ENCODE measurements at regions not wholly inside any gene's neighbourhood (a gene's known extent, or its start where the extent isn't known, plus 50 kb on each side); places are given as distances from the start of the nearest gene placed in this dataset.
"Not testable (repeated sequence)": the region's sequence is repeated elsewhere in the genome, so short reads cannot be mapped to it uniquely, and the experiment has no call there.

DNA sequence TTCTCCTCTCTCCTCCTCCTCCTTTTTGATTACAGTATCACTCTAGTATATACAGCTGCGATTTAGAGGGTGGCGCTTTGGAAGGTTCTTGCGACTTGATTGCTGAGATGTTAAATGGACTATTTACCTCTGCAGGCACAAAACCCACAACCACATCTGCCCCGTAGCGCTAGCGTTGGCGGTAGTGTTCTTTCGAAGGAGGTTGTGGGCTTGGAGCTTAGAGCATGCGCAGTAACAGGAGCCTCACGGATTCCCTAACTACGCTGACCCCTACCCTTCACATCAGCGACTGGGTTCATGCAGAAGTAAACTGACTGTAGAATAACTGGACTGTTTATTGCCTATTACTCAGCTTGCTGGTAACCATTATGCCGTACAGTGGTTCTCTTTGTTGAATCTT is 58.0 kb downstream of the CGGBP1 start:
- Histone ChIP-seq H3K27ac (no peak overlapping the region), H3K4me3 (no peak overlapping the region)

DNA sequence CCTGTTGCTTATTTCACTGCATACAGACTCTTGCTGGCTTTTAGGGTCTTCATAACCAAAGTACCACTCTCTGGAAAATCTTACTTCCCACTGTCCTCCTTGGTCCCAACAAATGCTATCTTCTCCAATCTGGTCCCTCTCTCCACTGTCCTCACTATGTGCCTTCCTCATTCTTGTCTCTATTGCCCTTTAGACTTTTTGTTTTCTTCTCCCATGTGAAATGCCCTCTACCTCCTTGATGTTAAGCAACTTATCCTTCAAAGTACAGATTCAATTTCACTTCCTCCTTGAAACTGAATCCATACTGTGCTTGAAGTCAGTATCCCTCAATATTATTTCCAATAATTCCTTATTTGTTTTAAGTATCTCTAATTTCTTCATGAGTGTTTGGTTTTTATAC is 60.8 kb downstream of the CGGBP1 start:
- H3K27ac ChIP-seq: no peak overlapping the region
- no peak overlapping the region for H3K4me3 ChIP-seq

DNA sequence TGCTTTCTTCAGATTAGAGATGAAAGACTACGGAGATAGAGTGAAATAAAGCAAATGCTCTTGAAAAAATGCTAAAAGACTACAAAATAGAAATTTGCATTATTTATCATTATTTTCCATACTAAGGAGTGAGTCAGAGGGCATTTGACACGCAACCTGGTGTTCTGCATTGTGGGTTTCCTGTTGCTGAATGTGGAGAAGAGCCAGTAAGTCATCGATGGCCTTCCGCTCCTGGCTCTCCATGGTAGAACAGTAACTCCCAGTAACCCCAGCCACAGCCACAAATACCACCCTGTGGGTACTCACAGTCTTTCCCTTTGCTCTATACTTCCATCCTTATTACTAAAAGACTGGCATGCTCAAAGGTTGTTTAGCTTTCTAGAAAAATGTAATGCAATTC is 61.5 kb downstream of the CGGBP1 start:
- Histone ChIP-seq H3K27ac (no peak overlapping the region), H3K4me3 (no peak overlapping the region)

DNA sequence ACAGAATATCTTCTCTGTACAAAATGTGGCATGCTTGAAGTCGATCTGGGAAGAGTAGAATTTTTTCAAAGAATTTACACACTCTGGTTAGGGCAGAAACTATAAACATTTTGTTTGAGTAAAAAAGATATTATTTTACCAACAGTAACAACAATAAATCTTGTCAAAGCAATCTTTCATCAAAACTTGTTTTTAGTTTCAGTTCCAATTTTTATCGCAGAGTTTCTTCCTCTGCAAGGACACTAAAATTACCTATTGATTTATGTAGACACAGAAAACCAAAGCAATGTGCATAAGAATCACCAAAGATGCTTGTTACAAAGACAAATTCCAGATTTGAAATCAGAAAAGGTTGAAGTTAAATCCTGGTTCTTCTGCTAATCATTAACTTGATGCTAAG is 61.9 kb downstream of the CGGBP1 start:
- no peak overlapping the region for H3K27ac ChIP-seq

DNA sequence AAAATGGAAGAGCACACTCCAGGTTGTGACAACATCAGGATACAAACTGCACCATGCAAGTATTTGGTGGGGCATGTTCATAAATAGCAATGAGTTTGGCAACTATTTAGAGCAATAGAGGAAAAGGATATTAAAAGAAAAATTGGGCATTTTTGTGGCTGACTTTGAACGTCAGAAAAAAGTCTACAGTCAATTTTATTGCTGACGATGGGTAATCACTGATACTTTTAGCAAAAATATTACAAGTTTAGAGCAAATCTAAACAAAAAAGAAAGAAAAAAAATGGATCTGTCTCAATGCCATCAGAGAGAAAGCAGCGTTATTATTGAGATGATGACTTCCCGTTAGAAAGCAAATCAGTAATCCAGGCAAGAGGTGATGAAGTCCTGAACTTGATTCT is 65.2 kb downstream of the CGGBP1 start:
- no peak overlapping the region for H3K4me3 ChIP-seq
- no peak overlapping the region for H3K27ac ChIP-seq

More for the DNA sequence above, 61.9 kb downstream of the CGGBP1 start:
- no peak overlapping the region for H3K4me3 ChIP-seq

DNA sequence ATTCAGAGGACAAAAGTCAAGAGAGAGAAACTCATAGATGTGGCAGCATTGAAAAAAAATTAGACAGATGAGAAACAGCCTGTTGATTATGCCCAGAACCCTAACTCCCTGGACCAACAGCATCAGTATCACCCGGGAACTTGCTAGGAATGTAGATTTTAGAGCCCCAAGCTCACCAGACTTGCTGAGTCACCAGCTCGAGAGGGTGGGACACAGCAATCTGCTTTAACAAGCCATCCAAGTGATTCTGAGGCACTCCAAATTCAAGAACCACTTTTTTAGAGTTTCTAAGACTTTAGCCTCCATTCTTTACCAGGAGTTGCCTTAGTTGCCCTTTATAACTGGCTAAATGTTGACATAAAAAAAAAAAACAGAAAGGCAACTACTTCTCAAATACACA is 70.9 kb downstream of the CGGBP1 start:
- no peak overlapping the region for H3K4me3 ChIP-seq

DNA sequence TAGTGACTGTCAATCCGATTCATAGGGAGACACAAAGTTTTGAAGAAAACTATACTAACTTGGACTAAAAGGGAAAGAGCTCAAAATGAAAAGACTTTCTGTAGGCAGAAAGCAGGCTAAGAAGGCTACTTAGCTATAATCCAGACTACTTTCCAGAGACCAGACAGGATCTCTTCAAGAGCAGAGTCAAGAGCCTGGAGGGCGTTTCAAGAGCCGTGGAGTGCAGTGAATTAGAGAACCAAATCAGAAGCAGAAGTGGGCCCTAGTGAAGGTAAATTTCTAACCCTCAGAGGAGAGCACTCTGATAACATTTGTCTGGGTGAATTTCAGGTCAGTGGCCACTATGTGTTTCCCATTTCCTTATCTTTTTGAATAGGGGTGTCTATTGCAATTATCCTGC is 76.4 kb downstream of the CGGBP1 start:
- H3K27ac ChIP-seq: no peak overlapping the region
- H3K4me3 ChIP-seq: no peak overlapping the region

More for the DNA sequence above, 70.9 kb downstream of the CGGBP1 start:
- no peak overlapping the region for H3K27ac ChIP-seq

DNA sequence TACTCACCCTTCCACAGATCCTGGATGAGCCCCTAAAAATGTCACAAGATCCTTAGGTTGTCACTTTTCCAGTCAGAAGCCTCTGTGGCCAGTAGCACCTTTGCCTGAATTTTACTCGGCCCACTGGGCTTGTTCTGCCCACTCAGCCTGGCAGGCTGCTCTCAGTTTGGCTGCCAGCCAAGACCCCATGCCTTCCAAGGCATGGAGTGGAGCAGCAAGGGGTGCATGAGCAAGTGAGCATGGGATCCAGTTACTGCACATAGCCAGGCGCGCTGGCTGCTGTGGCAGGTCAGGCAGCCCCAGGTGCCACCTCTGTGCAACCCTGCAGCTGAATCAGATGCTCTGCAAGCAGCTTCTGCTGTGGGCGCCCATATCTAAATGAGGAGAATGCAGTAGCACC is 79.3 kb downstream of the CGGBP1 start:
- no peak overlapping the region for H3K27ac ChIP-seq

DNA sequence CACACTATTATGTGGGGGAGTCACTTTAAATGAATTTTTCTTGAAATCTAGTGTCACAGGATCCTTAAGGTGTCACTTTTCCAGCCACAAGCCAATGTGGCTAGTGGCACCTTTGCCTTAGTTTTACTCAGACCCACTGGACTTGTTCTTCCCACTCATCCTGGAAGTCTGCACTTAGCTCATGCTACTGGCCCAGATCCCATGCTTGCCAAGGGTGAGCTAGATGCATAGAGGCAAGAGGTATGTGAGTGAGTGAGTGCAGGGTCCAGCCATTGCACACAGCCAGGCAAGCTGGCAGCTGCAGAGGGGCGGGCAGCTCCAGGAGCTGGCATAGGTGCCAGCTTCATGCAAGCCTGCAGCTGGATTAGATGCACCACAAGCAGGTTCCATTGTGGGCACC is 81.0 kb downstream of the CGGBP1 start:
- Histone ChIP-seq H3K27ac (no peak overlapping the region), H3K4me3 (no peak overlapping the region)

More for the DNA sequence above, 79.3 kb downstream of the CGGBP1 start:
- no peak overlapping the region for H3K4me3 ChIP-seq

DNA sequence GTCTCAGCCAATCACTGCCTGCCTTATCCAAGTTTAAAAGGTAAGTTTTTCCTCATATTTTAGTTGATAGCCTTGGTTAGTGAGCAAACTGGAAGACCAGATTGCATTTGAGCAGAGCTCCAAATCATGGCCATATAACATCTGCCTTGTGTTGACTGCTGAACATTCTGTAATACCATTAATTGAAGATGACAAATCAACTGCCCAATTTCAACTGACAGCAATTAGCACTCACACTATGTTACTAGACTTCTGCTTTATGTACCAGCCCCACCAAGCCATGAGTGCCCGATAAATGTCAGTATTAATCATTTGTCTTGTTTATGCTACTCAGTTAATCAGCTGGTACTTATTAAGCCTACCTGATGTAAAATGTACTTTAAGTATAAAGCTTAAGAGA is 83.1 kb downstream of the CGGBP1 start:
- Histone ChIP-seq H3K27ac (no peak overlapping the region), H3K4me3 (no peak overlapping the region)

DNA sequence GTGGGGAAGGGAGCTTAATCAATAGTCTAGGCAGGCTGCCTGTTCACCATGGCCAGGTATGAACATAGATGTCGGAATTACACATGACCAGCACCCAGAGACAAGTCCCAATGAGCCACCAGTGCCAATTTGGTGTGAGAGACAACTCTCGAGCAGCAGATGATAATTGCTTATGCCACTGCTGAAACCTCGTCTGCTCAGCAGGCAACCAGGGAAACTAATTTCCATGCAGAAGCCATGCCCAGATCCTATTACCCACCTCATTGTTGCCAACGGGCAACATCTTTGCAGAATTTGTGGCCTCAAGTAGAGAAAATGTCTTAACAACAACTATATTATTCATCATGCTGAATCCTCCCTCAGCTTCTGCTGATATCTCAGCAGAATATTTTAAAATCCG is 84.9 kb downstream of the CGGBP1 start:
- no peak overlapping the region for H3K4me3 ChIP-seq

DNA sequence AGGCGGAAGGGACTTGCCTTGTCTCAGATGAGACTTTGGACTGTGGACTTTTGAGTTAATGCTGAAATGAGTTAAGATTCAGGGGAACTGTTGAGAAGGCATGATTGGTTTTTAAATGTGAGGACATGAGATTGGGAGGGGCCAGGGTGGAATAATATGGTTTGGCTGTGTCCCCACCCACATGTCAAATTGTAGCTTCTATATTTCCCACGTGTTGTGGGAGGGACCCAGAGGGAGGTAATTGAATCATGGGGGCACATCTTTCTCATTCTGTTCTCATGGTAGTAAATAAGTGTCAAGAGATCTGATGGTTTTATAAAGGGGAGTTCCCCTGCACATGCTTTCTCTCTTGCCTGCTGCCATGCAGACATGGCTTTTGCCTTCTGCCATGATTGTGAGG is 89.2 kb downstream of the CGGBP1 start:
- H3K4me3 ChIP-seq: no peak overlapping the region
- H3K27ac ChIP-seq: no peak overlapping the region

More for the DNA sequence above, 84.9 kb downstream of the CGGBP1 start:
- H3K27ac ChIP-seq: no peak overlapping the region

DNA sequence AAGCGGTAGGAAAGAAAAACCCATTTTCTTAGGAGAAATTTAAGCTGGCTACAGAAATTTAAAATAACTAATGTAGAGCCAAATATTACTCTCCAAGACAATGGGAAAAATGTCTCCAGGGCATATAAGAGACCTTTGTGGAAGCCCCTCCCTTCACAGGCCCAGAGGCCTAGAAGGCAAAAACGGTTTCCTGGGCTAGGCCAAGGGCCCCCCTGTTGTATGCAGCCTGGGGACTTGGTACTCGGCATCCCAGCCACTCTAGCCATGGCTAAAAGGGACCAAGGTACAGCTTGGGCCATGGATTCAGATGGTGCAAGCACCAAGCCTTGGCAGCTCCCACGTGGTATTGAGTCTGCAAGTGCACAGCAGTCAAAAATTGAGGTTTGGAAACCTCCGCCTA is 90.1 kb downstream of the CGGBP1 start:
- H3K4me3 ChIP-seq: no peak overlapping the region
- no peak overlapping the region for H3K27ac ChIP-seq

DNA sequence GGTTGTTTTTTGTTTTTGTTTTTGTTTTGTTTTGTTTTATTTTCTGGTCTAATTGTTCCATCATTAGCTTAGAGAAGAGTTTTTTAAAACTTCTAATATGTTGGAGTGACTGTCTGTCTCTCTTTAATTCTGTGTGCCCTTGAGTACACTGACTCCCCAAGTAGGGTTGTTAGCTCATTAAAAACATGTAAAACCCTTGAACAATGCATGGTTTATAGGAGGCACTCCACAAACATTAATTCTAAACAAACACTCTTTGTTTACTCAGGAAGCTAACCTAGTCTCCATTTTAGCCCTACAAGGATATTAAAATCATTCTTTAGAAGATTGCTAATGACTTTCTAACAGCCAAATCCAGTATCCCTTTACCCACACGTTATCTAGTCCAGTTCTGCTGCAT is 100.5 kb downstream of the CGGBP1 start:
- Histone ChIP-seq H3K27ac (no peak overlapping the region), H3K4me3 (no peak overlapping the region)

DNA sequence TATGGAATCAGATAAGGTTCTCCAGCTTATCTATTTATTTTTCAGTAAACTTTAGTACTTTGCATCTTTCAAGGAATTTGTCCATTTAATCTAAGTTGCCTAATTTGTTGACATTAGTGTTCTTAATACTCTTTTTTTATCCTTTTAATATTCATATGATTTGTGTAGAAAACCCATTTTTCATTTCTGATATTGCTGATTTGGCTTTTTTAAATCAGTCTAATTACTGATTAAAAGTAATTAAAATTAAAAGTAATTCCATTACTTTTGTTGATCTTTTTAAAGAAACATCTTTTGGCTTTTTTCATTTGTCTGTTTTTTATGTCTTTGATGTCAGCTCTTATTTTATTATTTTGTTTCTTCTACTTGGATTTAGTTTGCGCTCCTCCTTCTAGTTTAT is 101.2 kb downstream of the CGGBP1 start:
- Histone ChIP-seq H3K4me3 (no peak overlapping the region), H3K27ac (no peak overlapping the region)

DNA sequence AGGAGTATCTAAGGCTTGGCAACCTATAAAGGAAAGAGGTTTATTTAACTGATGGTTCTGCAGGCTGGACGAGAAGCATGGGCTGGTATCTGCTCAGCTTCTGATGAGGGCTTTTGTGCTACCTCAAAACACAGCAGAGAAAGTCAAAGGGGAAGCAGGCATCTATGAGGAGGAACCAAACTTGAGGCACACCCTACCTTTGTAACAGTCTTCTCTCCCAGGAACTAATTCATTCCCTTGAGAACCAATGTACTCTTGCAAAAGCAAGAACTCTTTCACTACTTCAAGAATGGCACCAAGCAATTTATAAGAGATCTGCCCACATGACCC is 109.0 kb downstream of the CGGBP1 start:
- H3K27ac ChIP-seq: no peak overlapping the region
- no peak overlapping the region for H3K4me3 ChIP-seq

DNA sequence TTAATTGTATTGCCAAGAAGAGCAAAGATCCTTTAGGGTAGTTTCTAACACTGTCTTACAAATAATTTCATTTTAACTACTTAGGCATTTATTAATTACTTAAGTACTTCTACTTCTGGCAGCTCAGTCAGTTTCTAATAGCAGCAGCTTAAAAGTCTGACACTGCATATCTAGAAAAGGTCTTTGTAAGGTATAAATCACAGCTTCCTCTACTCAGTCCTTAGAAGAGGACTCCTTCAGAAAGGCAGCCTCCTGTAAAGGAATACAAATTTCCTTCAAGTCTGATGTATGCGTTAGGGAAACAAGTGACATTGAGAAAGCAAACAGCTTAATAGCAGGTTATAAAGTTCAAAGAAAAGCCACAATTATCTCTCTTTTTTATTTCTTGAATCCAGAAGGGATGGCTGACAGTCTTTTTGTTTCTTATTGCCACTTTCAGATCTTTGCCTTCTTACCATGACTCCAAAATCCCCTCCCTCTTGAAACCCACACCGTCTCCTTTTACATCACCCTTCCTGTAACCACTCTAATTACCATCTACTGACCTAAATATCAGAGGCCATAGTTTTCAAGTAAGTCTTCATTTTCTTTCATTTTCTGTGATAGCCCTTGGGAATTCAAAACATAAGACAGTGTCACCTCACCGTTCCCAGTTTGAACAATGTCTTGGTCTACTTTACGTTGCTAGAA is 109.5 kb downstream of the CGGBP1 start:
- Histone ChIP-seq H3K27ac (no peak overlapping the region), H3K4me3 (no peak overlapping the region)

DNA sequence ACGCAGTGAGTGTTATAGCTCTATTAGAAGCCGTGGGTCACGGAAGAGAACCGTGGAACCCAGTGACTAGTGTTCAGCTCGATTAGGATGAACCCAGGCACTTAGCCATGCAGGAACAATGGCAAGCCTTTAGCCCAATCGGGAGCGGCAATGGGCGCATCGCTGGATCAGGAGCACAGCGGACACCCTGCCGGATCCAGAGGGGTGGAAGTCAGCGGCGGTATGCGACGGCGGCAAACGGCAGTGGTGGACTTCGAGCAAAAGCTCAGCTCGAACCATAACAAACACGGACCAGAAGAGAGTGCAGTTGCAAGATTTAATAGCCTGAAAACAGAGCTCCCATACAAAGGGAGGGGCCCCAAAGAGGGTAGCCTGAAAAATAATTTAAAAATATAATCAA is 112.8 kb downstream of the CGGBP1 start:
- not testable (repeated sequence) for H3K27ac ChIP-seq, H3K4me3 ChIP-seq

DNA sequence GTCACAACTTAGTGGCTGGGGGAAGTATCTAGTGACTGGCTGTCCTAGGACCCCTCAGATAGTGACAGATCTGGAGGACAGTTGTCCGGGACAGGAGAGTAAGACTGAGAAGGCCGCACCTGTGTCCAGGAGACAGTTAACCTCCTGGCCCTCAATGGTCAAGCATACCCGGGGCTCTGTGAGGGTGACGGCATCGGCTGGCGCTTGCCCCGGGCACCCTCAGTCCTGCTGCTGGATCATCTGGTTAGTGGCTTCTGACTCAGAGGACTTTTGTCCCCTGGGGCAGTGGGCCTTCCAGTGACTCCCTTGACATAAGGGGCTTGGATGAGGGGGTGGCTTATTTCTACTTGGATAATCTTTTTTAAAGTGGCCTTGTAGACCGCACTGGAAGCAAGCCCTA is 116.5 kb downstream of the CGGBP1 start:
- H3K4me3 ChIP-seq, H3K27ac ChIP-seq: not testable (repeated sequence)

DNA sequence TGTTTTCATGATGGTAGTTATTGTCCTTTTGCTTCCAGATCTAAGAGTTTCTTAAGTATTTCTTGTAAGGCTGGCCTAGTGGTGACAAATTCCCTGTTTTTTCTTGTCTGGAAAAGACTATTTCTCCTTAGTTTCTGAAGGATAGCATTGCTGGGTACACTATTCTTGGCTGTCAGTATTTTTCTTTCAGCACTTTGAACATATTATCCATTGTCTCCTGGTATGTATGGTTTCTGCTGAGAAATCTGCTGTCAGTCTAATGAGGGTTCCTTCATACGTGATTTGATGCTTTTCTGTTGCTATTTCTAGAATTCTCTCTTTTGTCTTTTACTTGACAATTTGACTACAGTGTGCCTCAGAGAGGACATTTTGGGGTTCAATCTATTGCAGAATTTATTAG is 134.3 kb downstream of the CGGBP1 start:
- Histone ChIP-seq H3K27ac (no peak overlapping the region), H3K4me3 (no peak overlapping the region)

DNA sequence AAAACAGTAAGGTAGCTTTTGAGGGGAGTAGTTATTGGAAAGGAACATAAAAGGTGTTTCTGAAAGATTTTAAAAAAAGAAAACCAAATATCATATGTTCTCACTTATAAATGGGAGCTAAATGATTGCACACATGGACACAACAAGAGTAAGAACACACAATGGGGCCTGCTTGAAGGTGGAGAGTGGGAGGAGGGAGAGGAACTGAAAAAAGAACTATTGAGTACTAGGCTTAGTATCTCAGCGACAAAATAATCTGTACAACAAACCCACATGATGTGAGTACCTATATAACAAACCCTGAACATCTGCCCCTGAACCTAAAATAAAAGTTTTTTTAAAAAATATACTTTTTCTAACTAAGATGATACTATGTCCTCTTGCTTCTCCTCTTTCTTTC is 138.3 kb downstream of the CGGBP1 start:
- Histone ChIP-seq H3K27ac (no peak overlapping the region), H3K4me3 (no peak overlapping the region)

DNA sequence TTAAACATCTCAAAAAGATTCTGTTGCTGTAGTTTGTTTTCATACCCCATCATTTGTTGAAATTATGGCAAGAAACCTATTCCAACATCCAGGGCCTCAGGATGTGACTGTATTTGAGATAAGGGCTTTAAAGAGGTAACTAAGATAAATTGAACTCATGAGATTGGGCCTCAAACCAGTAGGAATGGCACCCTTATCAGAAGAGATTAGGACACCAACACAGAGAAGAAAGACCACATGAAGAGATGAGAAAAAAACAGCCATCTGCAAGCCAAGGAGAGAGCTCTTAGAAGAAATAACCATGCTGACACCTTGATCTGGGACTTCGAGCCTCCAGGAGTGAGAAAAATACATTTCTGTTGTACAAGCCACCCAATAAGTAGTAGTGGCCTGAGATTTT is 157.7 kb downstream of the CGGBP1 start:
- Histone ChIP-seq H3K27ac (no peak overlapping the region), H3K4me3 (no peak overlapping the region)

DNA sequence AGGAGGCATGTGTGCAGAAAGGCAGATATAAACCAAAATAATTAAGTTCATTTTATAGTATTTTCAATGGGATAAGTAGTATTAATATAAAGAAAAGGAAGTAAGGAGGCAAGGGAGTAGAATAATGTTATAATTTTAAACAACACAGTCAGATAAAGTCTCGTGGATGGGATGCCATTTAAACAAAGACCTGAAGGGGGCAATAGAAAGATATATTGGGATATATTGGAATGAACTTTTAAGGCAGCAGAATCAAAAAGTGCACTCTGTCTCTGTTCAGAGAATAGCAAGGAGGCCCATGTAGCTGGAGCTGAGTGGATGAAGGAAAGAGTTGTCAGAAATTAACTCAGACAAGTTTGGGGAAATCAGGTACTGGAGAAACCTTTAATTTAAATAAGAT is 158.7 kb downstream of the CGGBP1 start:
- H3K27ac ChIP-seq: no peak overlapping the region

More for the DNA sequence above, 158.7 kb downstream of the CGGBP1 start:
- no peak overlapping the region for H3K4me3 ChIP-seq

Data from skin epidermis (tissue), 12 donors.